Vagina (tissue), 2 donors: ENCODE measurements at regions not wholly inside any gene's neighbourhood (a gene's known extent, or its start where the extent isn't known, plus 50 kb on each side); places are given as distances from the start of the nearest gene placed in this dataset.

ENCODE experiments used
- CTCF ChIP-seq, 3 experiments: fragments of 450-650 bp in 2 of 3; fragments of 200-600 bp in 1 of 3; sonication (generic) in 1 of 3; IDR thresholded peaks; one replicate each; pipeline ENCODE4 v1.5.1; 2017 to 2019; ENCODE audit warnings: antibody characterized with exemption in 3 of 3, mild to moderate bottlenecking in 2 of 3, moderate library complexity in 2 of 3
- POLR2A ChIP-seq, 2 donors: fragments of 450-650 bp; IDR thresholded peaks; one replicate each; pipeline ENCODE4 v1.6.1; 2017; ENCODE audit warnings: antibody characterized with exemption in 2 of 2, mild to moderate bottlenecking in 2 of 2, moderate library complexity in 2 of 2
- POLR2AphosphoS5 ChIP-seq, 2 donors: sonication (generic); formaldehyde crosslinking; IDR thresholded peaks; one replicate each; pipeline ENCODE4 v1.9.0; 2017; ENCODE audit warnings: antibody characterized with exemption in 2 of 2, mild to moderate bottlenecking in 2 of 2, low read depth in 1 of 2; ENCODE audit not compliant: insufficient read depth in 1 of 2

- TF ChIP-seq CTCF (IDR thresholded peaks at IDR 0.05) (no peak), POLR2AphosphoS5 (IDR thresholded peaks at IDR 0.05; ENCODE audit: insufficient read depth in 1 of 2, low read depth in 1 of 2) (no peak), POLR2A (IDR thresholded peaks at IDR 0.05) (no peak)
Observed at GRCh38 chr4:124974152-124974551, 261.6 kb upstream of the ANKRD50 start.
